Karpas-422 (cell line): ENCODE measurements at regions not wholly inside any gene's neighbourhood (a gene's known extent, or its start where the extent isn't known, plus 50 kb on each side); places are given as distances from the start of the nearest gene placed in this dataset.

Source experiments
- DNase-seq: peaks from one replicate; pipeline ENCODE4 v3.0.0-alpha.2; 2015
- H2AFZ ChIP-seq: fragments of 200-600 bp; sonication (generic); 2 replicates; pipeline ENCODE4 v1.6.1; 2014; ENCODE audit warnings: antibody characterized with exemption, low read length, mixed read lengths
- H3K27ac ChIP-seq: fragments of 200-600 bp; sonication (generic); 2 replicates; pipeline ENCODE4 v1.5.1; 2014; ENCODE audit warnings: mild to moderate bottlenecking, low read length, moderate library complexity
- H3K27me3 ChIP-seq: fragments of 200-600 bp; sonication (generic); 2 replicates; pipeline ENCODE4 v1.6.1; 2014; ENCODE audit warnings: low read length, mixed read lengths
- H3K36me3 ChIP-seq: fragments of 200-600 bp; sonication (generic); 2 replicates; pipeline ENCODE4 v1.6.1; 2014; ENCODE audit warnings: low read length, mixed read lengths; ENCODE audit not compliant: insufficient read depth
- H3K4me1 ChIP-seq: fragments of 200-600 bp; sonication (generic); 2 replicates; pipeline ENCODE4 v1.6.1; 2014; ENCODE audit warnings: mild to moderate bottlenecking, low read length, mixed read lengths
- H3K4me2 ChIP-seq: fragments of 200-600 bp; sonication (generic); 2 replicates; pipeline ENCODE4 v1.6.1; 2014; ENCODE audit warnings: low read length, low read depth, mild to moderate bottlenecking; ENCODE audit not compliant: poor library complexity, severe bottlenecking
- H3K4me3 ChIP-seq: fragments of 200-600 bp; sonication (generic); 2 replicates; pipeline ENCODE4 v1.5.1; 2014; ENCODE audit warnings: mild to moderate bottlenecking, antibody characterized with exemption, low read length, mixed read lengths
- H3K79me2 ChIP-seq: fragments of 200-600 bp; sonication (generic); 2 replicates; pipeline ENCODE4 v1.6.1; 2014; ENCODE audit warnings: mild to moderate bottlenecking, low read length, mixed read lengths
- H3K9ac ChIP-seq: fragments of 200-600 bp; sonication (generic); 2 replicates; pipeline ENCODE4 v1.6.0; 2014; ENCODE audit warnings: low read length
- H3K9me2 ChIP-seq: fragments of 200-600 bp; sonication (generic), shearing (Covaris generic); replicated peaks from 2 replicates; pipeline ENCODE4 v1.6.0; 2014; ENCODE audit warnings: mild to moderate bottlenecking, low read length, moderate library complexity; ENCODE audit not compliant: insufficient read depth
- H3K9me3 ChIP-seq: fragments of 300-700, 200-600 bp; sonication (generic); 2 replicates; pipeline ENCODE4 v1.6.1; 2014; ENCODE audit warnings: low read length, mixed read lengths
- H4K20me1 ChIP-seq: fragments of 200-600 bp; sonication (generic); 2 replicates; pipeline ENCODE4 v1.6.1; 2014; ENCODE audit warnings: mild to moderate bottlenecking, antibody characterized with exemption, low read length, low read depth; ENCODE audit not compliant: insufficient read depth

DNA sequence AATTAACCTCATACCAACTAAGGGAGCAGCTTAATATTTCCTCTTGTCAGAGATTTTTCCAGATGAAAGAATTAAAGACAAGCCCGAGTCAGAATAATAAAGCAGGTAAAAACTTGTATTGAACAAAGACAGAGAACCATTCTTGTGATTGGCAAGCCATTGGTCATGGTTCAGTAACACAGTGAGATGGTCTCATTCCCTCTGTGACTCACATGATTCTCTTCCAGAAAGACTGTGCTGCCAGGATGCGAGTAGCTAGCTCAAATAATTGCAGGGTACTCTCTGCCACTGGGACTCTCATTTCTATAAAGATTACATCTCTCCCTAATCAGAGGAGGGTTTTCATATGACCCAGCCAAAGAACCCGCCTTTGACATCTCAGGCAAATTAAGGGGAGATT lies 179.4 kb downstream of the PHLDA1 start:
- Histone ChIP-seq H2AFZ (no peak overlapping the region), H3K9ac (no peak overlapping the region), H3K9me3 (no peaks in the 10 kb centered on the region), H4K20me1 (no peaks in the 10 kb centered on the region), H3K9me2 (no peaks in the 10 kb centered on the region), H3K27ac (no peak overlapping the region), H3K36me3 (no peaks in the 10 kb centered on the region), H3K4me3 (no peak overlapping the region), H3K4me1 (peaks cover 19% of the 10 kb centered on the region), H3K4me2 (no peak overlapping the region), H3K79me2 (no peaks in the 10 kb centered on the region), H3K27me3 (no peaks in the 10 kb centered on the region)
- DNase-seq: no peak

DNA sequence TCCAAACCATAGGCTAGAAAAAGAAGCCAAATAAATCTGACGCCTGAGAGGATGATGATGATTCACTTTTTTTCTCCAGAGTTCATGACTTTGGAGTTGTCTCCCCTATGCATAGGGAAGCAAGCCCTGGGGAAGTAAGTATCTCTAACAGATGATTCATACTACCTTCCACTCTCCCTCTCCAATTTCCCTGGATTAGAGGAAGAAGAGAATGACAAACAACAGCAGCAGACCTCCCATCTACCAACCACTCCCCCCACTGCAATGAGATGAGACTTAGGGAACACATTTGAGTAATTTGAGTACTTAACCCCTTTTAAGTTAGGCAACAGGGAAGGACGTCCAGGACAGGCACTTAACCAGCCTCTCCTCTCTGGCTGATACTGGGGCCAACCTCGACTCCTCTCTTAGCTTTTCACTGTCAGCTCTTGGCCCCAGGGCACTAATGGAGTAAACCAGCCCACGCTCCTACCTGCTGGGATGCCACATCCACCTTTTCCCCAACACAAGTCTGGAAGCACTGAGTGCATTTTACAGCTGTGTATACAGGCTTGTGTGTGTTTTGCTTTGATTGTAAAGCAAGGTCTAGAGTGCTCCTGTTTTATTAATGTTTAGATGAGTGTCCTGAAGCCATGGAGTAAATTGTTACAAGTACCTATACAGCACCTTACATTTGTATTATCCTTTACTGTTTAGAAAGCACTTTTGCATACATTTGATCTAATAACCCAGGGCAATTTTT lies 180.7 kb downstream of the PHLDA1 start:
- Histone ChIP-seq H3K79me2 (no peaks in the 10 kb centered on the region), H3K36me3 (no peaks in the 10 kb centered on the region; the same call in 1 of the 2 replicates), H2AFZ (no peak overlapping the region), H3K4me1 (peaks cover 19% of the 10 kb centered on the region), H4K20me1 (no peaks in the 10 kb centered on the region), H3K9ac (no peak overlapping the region), H3K9me2 (no peaks in the 10 kb centered on the region), H3K27ac (no peak overlapping the region), H3K4me3 (no peak overlapping the region), H3K4me2 (no peak overlapping the region), H3K9me3 (no peaks in the 10 kb centered on the region), H3K27me3 (no peaks in the 10 kb centered on the region)
- no peak for DNase-seq

GRCh38 chr12:75848961-75849360 lies 182.6 kb downstream of the PHLDA1 start:
- Histone ChIP-seq H3K9me3 (no peaks in the 10 kb centered on the region), H3K36me3 (no peaks in the 10 kb centered on the region; the same call in 1 of the 2 replicates), H3K27ac (no peak overlapping the region), H4K20me1 (no peaks in the 10 kb centered on the region), H3K27me3 (no peaks in the 10 kb centered on the region), H3K4me2 (no peak overlapping the region), H2AFZ (no peak overlapping the region), H3K9me2 (no peaks in the 10 kb centered on the region), H3K79me2 (no peaks in the 10 kb centered on the region), H3K4me3 (no peak overlapping the region), H3K9ac (no peak overlapping the region), H3K4me1 (peaks cover 19% of the 10 kb centered on the region)
- no peak for DNase-seq

DNA sequence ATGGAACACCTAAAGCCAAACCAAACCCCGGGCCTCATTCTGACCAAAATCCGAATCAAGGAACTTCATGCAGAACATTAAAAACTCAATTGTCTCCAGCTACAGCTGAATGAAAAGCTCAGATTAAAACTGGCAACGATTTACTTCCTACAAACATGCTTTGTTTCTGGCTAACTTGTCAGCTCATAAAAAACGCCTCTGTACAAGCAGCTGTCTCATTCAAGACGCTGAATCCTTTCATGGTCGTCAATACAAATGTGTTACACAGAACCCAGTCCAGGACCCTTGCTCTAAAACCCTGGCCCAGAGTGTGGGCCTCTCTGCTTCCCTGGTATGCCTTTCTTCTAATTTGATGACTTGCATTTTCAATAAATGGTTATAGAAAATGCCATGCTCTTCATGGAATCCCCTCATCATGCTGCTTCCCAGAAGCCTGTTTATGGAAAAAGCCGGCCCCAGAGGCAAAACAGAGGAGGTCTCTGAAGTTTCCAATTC lies 183.1 kb downstream of the PHLDA1 start:
- Histone ChIP-seq H2AFZ (no peak overlapping the region), H3K79me2 (no peaks in the 10 kb centered on the region), H3K9ac (no peak overlapping the region)

DNA sequence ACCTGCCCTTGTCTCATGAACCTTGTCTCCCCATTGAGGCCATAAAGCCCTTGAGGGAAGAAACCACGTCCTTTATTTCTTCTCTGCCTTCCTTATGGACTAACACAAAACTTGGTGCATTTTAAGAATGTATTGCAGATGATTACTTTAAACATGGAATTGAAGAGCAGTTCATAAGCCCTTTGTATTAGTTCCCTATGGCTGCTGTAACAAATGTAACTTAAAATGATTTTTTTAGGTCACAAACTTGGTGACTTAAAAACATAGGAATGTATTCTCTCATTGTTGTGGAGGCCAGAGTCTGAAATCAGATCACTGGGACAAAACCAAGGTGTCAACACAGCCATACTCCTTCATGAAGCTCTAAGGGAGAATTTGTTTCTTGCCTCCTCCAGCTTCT lies 185.5 kb downstream of the PHLDA1 start:
- Histone ChIP-seq H3K27me3 (no peaks in the 10 kb centered on the region), H2AFZ (no peak overlapping the region), H4K20me1 (no peaks in the 10 kb centered on the region), H3K79me2 (no peaks in the 10 kb centered on the region), H3K9me2 (no peaks in the 10 kb centered on the region), H3K4me1 (peaks cover 6% of the 10 kb centered on the region), H3K4me3 (no peak overlapping the region), H3K9me3 (no peaks in the 10 kb centered on the region), H3K27ac (no peak overlapping the region), H3K4me2 (no peak overlapping the region), H3K9ac (no peak overlapping the region), H3K36me3 (no peaks in the 10 kb centered on the region; the same call in 1 of the 2 replicates)
- DNase-seq: no peak

More for the DNA sequence above, 183.1 kb downstream of the PHLDA1 start:
- no peaks in the 10 kb centered on the region; the same call in 1 of the 2 replicates for H3K36me3 ChIP-seq
- H3K4me1 ChIP-seq: peaks cover 16% of the 10 kb centered on the region
- no peaks in the 10 kb centered on the region for H3K27me3 ChIP-seq
- DNase-seq: no peak
- no peak overlapping the region for H3K4me3 ChIP-seq
- H3K9me2 ChIP-seq: no peaks in the 10 kb centered on the region
- no peaks in the 10 kb centered on the region for H3K9me3 ChIP-seq
- no peak overlapping the region for H3K4me2 ChIP-seq
- H4K20me1 ChIP-seq: no peaks in the 10 kb centered on the region
- H3K27ac ChIP-seq: no peak overlapping the region

DNA sequence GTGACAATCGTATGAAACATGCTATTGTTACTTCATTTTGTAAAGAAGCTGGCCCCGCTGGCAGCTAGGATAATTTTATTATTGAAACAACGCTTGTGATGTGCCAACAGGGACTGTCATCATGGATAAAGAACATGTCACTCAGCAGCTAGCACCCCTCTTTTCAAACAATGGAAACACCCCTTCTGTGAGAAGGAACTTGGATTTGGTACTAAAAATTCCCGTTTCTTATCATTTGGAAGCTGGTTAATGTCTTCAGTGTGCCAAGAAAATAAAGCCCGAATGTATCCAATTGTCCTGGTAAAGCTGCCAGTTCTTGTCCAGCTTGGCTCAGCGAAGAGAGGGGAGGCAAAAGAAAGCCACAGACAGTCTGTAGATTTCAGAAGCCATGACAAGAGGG lies 186.6 kb downstream of the PHLDA1 start:
- Histone ChIP-seq H3K4me1 (peaks cover 17% of the 10 kb centered on the region), H3K4me3 (no peak overlapping the region)

GRCh38 chr12:75844049-75844770 lies 187.4 kb downstream of the PHLDA1 start:
- Histone ChIP-seq H3K4me2 (no peak overlapping the region), H3K9me3 (no peaks in the 10 kb centered on the region), H3K36me3 (no peaks in the 10 kb centered on the region; the same call in 1 of the 2 replicates), H3K79me2 (no peaks in the 10 kb centered on the region), H3K27ac (no peak overlapping the region), H4K20me1 (no peaks in the 10 kb centered on the region), H3K9me2 (no peaks in the 10 kb centered on the region), H3K4me1 (peaks cover 22% of the 10 kb centered on the region), H3K4me3 (no peak overlapping the region), H2AFZ (no peak overlapping the region), H3K27me3 (no peaks in the 10 kb centered on the region), H3K9ac (no peak overlapping the region)
- no peak for DNase-seq

More for the DNA sequence above, 186.6 kb downstream of the PHLDA1 start:
- DNase-seq: no peak
- Histone ChIP-seq H4K20me1 (no peaks in the 10 kb centered on the region), H3K79me2 (no peaks in the 10 kb centered on the region), H2AFZ (no peak overlapping the region), H3K27me3 (no peaks in the 10 kb centered on the region), H3K9me2 (no peaks in the 10 kb centered on the region), H3K4me2 (no peak overlapping the region), H3K9ac (no peak overlapping the region), H3K27ac (no peak overlapping the region), H3K36me3 (no peaks in the 10 kb centered on the region; the same call in 1 of the 2 replicates), H3K9me3 (no peaks in the 10 kb centered on the region)

GRCh38 chr12:75842090-75842489 lies 189.5 kb downstream of the PHLDA1 start:
- no peak overlapping the region for H3K9ac ChIP-seq
- H3K27ac ChIP-seq: no peak overlapping the region
- H3K4me3 ChIP-seq: no peak overlapping the region
- H3K9me3 ChIP-seq: no peaks in the 10 kb centered on the region
- H3K4me2 ChIP-seq: no peak overlapping the region
- no peak overlapping the region for H2AFZ ChIP-seq
- H3K79me2 ChIP-seq: no peaks in the 10 kb centered on the region
- H3K9me2 ChIP-seq: no peaks in the 10 kb centered on the region
- H3K4me1 ChIP-seq: peaks cover 22% of the 10 kb centered on the region
- no peaks in the 10 kb centered on the region for H3K27me3 ChIP-seq
- DNase-seq: no peak
- H4K20me1 ChIP-seq: no peaks in the 10 kb centered on the region
- H3K36me3 ChIP-seq: no peaks in the 10 kb centered on the region; the same call in 1 of the 2 replicates
